GM19238 (cell line): ENCODE measurements at regions not wholly inside any gene's neighbourhood (a gene's known extent, or its start where the extent isn't known, plus 50 kb on each side); places are given as distances from the start of the nearest gene placed in this dataset.
"Not testable (repeated sequence)": the region's sequence is repeated elsewhere in the genome, so short reads cannot be mapped to it uniquely, and the experiment has no call there.

Experiments
- DNase-seq: peaks from one replicate; pipeline ENCODE4 v3.0.0; 2011; ENCODE audit warnings: low spot score; ENCODE audit not compliant: insufficient read length

DNA sequence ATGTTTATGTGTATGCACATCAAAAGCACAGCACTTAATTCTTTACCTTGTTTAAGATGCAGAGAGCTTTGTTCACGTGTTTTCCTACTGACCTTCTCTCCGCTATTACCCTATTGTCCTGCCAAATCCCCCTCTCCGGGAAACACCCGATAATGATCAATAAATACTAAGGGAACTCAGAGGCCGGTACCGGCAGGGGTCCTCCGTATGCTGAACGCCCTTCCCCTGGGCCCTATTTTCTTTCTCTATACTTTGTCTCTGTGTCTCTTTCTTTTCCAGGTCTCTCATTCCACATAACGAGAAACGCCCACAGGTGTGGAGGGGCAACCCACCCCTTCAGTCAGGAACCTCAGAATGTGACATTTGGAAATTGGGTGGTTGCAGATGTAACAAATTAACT, 160.1 kb downstream of the ADRA2C start:
- not testable (repeated sequence) for DNase-seq

DNA sequence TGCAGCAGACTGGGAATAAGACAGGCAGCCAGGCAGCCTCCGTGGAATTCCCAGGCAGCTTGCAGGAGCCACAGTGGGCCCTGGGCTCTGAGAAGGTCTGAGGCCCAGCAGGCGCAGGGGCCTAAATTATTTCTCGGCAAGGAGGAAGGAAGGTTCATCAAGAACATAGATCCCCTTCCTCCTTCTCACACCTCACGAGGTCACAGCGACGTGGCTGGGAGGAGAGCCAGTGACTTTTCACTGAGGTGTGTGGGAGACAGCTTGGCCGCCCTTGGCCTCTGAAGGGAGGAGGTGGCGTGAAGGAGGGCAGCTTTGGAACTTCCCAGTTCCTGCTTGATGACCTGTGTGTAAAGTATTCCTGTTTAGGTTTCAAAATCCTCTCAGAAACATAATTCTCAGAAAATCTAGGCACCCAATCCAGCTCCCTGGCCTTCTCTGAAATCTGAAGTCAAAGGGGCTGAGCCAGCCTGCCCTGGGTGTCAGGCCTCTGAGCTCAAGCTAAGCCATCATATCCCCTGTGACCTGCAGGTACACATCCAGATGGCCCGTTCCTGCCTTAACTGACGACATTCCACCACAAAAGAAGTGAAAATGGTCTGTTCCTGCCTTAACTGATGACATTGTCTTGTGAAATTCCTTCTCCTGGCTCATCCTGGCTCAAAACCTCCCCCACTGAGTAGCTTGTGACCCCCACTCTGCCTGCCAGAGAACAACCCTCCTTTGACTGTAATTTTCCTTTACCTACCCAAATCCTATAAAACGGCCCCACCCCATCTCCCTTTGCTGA, 161.0 kb downstream of the ADRA2C start:
- not testable (repeated sequence) for DNase-seq

GRCh38 chr4:3929431-3929830, 163.2 kb downstream of the ADRA2C start:
- DNase-seq = not testable (repeated sequence)

- not testable (repeated sequence) for DNase-seq
These were observed 166.5 kb downstream of the ADRA2C start for GRCh38 chr4:3932734-3933133.

- DNase-seq = not testable (repeated sequence)
These were observed 169.2 kb downstream of the ADRA2C start for GRCh38 chr4:3935406-3935805.

DNA sequence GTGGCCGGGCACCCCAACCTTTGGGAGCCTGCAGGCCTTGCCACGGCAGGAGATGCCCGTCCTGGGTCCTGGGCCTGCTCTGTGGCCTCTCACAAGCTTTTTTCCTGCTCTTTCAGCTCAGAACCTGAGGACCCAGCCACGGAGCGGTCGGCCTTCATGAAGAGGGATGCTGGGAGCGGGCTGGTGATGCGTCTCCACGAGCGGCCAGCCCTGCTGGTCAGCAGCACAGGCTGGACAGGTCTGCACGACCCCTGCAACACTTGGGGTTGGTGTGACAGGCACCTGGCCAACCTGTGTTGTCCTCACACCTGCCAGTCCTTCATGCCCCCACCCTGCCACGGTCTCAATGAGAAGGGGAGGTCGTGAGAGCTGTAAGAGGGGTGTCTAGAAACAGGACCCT, 170.0 kb downstream of the ADRA2C start:
- DNase-seq = no peak

DNA sequence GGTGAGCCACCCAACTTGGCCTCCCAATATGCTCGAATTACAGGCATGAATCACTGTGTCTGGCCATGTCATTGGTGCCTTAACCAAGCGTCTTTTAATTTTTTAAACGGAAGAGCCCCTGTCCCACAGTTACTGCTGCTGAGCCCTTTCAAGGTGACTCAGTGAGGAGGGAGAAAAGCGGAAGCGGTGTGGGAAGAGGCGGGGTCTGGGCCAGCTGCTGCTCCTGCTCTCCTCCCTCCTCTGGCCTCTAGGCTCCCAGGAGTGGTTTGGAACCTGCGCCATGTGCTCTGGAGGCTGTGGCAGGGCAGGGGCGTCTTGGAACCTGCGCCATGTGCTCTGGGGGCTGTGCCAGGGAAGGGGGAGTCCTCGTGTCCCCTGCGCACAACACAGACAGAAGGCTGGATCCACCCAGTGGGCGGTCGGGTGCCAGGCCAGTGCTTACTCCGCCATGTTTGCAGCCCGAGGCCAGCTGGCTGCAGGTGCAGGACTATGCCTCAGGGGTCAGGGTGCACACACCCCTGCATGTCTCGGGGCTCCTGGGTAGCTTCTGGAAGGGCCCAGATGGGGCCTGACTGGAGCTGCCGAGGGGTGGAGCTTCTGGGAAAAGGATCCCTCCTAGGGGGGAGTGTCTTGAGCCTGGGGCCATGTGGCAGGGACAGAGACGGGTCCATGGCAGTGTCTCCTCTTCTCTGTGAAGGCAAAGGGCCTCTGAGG, 171.8 kb downstream of the ADRA2C start:
- DNase-seq = not testable (repeated sequence)

- DNase-seq = not testable (repeated sequence)
These were observed 172.5 kb downstream of the ADRA2C start for GRCh38 chr4:3938676-3939075.

DNA sequence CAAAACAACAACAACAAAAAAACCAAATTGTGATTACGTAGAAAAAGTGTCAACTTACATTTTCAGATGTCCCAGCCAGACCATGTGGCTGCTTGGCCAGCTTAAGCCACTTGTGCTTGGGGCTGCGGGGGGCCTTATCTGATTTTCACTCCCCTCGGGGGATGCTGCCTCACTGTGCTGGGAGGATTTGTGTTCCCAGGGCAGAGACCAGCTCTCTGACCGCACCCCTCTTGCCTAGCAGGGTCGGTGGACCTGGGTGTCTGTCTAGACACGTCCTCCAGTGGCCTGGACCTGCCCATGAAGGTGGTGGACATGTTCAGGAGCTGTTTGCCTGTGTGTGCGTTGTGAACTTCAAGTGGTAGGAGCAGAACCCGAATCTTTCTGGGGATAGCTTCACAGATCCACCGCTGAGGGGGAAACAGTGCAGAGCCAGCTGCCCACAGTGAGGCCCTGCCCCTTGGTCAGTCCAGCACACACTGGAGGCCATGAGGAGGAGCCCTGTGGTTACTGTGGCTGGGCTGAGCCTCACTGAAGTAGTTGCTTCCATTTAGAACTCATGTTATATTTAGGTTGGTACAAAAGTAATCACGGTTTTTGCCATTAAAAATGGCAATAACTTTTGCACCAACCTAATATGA, 173.9 kb downstream of the ADRA2C start:
- not testable (repeated sequence) for DNase-seq

GRCh38 chr4:3941735-3942522, 175.7 kb downstream of the ADRA2C start:
- not testable (repeated sequence) for DNase-seq

DNA sequence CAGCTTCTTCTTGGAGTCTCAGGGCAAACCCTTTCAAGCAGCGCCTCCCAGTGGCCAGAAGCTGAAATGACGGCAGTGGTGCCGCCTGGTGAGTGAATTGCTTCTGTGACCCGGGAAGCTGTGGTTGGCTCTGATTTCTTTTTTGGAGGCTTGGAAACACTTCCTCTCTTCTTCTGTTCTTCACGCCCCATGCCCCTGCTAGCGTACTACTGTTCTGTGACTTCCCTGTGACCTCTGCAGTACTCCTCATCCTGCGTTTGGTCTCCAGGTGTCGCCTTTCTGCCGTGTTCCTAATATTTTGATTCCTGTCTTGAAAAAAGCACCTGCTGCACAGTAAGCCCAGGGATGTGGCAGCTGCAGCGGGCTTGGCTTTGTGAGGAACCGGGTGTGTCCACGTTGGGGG, 176.4 kb downstream of the ADRA2C start:
- DNase-seq = not testable (repeated sequence)

DNA sequence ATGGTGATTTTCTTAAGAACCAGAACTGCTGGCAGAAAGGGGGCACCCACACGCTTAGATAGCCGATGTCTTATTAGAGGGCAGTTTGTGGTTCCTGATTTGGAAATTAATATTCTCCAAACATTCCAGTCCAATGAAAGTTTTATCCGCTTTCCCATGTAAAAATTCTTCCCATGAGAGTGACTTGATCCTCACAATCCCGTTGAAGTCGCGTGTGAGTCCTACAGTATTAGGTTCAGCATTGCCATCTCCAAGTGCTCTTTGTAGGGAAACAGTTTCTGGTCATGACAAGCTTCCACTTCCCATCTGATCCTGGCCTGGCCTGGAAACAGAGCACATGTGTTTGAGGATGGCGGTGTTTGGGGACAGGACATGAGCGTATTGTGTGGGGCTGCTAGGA, 176.9 kb downstream of the ADRA2C start:
- not testable (repeated sequence) for DNase-seq

DNA sequence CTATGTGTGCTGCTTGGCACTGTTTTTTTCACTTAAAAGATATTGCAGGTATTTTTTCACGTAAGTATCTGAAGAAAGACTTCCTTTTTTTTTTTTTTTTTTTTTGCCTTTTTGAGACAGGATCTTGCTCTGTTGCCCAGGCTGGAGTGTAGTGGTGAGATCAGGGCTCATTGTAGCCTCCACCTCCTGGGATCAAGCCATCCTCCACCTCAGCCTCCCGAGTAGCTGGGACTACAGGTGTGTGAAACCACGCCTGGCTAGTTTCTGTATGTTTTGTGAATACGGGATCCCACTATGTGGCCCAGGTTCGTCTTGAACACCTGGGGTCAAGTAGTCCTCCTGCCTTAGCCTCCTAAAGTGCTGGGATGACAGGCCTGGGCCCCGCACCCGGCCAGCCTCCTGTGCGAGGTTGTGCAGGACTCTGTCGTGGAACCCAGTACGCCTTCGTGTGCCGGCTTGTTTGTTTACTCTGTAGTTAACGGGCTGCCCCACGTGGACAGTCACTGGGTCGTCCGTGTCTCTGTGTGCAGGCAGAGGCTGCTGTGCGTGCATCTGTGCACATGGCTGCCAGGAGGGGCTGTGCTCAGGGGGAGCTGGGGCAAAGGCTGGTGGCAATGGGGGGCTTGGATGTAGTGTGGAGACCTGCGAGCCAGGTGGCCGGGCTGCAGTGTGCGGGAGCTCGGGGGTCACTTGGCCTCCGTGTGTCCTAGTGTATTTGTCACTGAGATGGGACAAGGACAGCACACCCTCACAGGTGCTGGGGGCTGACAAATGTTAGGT, 179.5 kb downstream of the ADRA2C start:
- no peak for DNase-seq

- not testable (repeated sequence) for DNase-seq
These were observed 180.4 kb downstream of the ADRA2C start for GRCh38 chr4:3946553-3946952.

DNA sequence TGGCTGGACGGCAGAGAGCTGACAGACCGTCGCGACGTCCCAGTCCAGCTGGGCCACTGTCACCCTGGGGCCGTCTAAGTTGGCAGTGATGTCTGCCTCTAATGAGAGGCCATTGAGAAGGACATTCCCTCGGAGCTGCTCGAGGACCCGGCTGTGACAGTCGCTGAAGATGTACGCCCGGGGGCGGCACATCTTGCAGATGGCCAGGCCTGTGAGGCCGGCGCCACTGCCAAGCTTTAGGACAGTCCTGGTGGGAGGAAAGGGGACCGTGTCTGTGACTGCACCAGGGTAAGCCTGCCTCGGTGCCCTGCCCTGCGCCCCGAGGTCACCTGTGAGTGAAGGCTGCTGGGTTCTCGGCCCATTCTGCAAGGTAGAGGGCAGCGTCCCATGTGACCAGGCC, 181.6 kb downstream of the ADRA2C start:
- DNase-seq = not testable (repeated sequence)

- not testable (repeated sequence) for DNase-seq
These were observed 182.0 kb downstream of the ADRA2C start for GRCh38 chr4:3948210-3948609.

DNA sequence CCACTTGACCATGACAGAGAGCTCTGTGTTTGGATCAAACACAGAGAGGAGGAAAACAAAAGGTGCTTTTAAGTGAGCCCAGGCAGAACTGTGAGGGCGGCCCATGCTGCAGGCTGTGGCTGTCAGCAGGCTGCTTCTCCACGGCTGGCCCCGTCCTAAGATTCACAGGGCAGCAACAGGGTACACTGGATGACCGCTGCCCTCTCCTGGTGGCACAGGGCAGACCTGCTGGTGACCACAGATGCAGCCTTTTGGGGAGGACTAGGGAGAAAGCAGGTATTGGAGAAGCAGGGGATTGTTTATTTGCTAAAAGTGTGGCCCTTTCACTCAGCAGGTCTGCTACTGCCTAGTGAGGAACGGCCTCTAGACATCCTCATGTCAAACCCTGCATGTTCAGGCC, 183.7 kb downstream of the ADRA2C start:
- DNase-seq = not testable (repeated sequence)

GRCh38 chr4:3952443-3953139, 186.4 kb downstream of the ADRA2C start:
- not testable (repeated sequence) for DNase-seq

GRCh38 chr4:3953140-3953489, 186.9 kb downstream of the ADRA2C start:
- not testable (repeated sequence) for DNase-seq
